ENCODE measurements at regions not wholly inside any gene's neighbourhood (a gene's known extent, or its start where the extent isn't known, plus 50 kb on each side); places are given as distances from the start of the nearest gene placed in this dataset.

DNA sequence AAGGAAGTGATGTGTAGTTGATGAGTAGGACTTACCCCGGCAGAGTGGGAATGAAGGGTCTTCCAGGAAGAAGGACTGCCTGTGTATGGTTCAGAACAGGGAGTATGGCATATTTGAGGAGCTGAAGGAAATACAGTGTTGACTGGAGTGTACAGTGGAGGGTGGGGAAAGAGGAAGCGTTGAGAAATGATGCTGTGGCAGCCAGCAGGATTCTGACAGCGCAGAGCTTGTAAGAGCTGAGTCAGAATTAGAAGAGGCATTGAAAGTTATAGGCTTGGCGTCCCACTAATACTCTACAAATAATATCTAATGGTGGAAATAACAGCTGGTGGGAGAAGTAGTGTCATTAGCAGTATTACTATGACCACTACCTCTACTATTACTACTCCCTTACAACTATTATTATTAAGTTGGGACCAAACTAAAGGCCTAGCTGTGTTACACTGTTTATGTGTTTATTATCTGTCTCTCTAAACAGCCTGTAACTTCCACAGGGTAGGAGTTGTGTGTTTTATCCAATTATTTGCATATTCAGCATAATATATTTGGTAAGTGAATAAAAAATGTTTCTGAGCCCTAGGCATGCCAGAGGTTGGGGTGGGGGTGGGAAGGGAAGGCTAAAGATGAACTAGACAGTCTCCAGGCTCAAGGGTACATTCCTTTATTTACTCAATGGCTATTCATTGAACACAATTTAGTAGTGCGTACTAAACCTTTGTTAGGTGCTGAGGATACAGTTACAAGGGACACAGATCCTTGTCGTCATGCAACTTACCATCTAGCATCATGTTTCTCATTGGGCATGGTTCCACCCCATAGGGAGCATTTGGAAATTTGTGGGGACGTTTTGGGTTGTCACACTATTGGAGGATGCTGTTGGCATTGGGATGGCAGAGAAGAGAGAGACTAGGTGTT lies 428.8 kb upstream of the ONECUT1 start:
- Histone ChIP-seq H3K79me2 (ENCODE audit: insufficient read depth, low read length) (no peaks in the 10 kb centered on the region), H4K8ac (replicated peaks; ENCODE audit: insufficient read length, low read depth, low read length) (no peak overlapping the region), H3T11ph (ENCODE audit: low read length) (no peak overlapping the region), H2BK12ac (ENCODE audit: insufficient read length, low read depth, low read length) (no peak overlapping the region), H3K14ac (ENCODE audit: insufficient read depth, low read length) (no peak overlapping the region), H3K79me1 (ENCODE audit: insufficient read depth, low read depth, low read length, poor library complexity, severe bottlenecking) (no peaks in the 10 kb centered on the region), H3K9ac (ENCODE audit: extremely low read depth, insufficient read length, low read length) (no peak overlapping the region), H2BK120ac (ENCODE audit: low read depth, low read length, poor library complexity, severe bottlenecking) (no peak overlapping the region), H3K56ac (ENCODE audit: insufficient read length, low read depth, low read length) (no peak overlapping the region), H3K4me2 (ENCODE audit: insufficient read depth, insufficient read length, low read length) (no peak overlapping the region), H3K4ac (ENCODE audit: low read depth, low read length) (no peak overlapping the region), H3K27me3 (ENCODE audit: insufficient read depth, low read length) (no peaks in the 10 kb centered on the region), H2BK20ac (ENCODE audit: low read depth, low read length, poor library complexity, severe bottlenecking) (no peak overlapping the region), H3K27ac (ENCODE audit: insufficient read length, low read depth, low read length) (no peak overlapping the region), H3K23ac (ENCODE audit: insufficient read length, low read depth, low read length) (no peak overlapping the region), H2BK5ac (ENCODE audit: insufficient read length, low read length) (no peak overlapping the region), H4K91ac (ENCODE audit: insufficient read length, low read depth, low read length) (no peak overlapping the region), H3K9me3 (ENCODE audit: control insufficient read depth, low read depth, low read length) (no peaks in the 10 kb centered on the region), H4K20me1 (ENCODE audit: control insufficient read depth, insufficient read depth, insufficient read length) (no peaks in the 10 kb centered on the region), H3K4me1 (ENCODE audit: insufficient read depth, low read length) (no peaks in the 10 kb centered on the region), H4K5ac (ENCODE audit: insufficient read length, low read depth, low read length) (no peak overlapping the region), H2AK5ac (ENCODE audit: insufficient read length, low read length) (no peak overlapping the region), H3K18ac (ENCODE audit: insufficient read length, low read depth, low read length) (no peak overlapping the region), H2BK15ac (ENCODE audit: low read depth, low read length) (no peak overlapping the region), H2AFZ (ENCODE audit: low read length) (no peak overlapping the region), H3K23me2 (ENCODE audit: insufficient read length, low read depth, low read length, poor library complexity, severe bottlenecking) (no peaks in the 10 kb centered on the region)
- H3K4me1 Mint-ChIP-seq: no peaks in the 10 kb centered on the region
- H3K27me3 Mint-ChIP-seq (ENCODE audit: low read depth): no peaks in the 10 kb centered on the region; the same call in 1 of the 2 replicates
- H3K9me3 Mint-ChIP-seq: no peaks in the 10 kb centered on the region
- H3K27ac Mint-ChIP-seq: no peak overlapping the region
- H3K4me3 Mint-ChIP-seq: no peak overlapping the region
- WGBS (ENCODE audit: extremely low coverage, insufficient read length, low lambda C conversion rate): no CpG with 5 or more reads among the region's 7 CpGs
- TF ChIP-seq, protein P1, sequence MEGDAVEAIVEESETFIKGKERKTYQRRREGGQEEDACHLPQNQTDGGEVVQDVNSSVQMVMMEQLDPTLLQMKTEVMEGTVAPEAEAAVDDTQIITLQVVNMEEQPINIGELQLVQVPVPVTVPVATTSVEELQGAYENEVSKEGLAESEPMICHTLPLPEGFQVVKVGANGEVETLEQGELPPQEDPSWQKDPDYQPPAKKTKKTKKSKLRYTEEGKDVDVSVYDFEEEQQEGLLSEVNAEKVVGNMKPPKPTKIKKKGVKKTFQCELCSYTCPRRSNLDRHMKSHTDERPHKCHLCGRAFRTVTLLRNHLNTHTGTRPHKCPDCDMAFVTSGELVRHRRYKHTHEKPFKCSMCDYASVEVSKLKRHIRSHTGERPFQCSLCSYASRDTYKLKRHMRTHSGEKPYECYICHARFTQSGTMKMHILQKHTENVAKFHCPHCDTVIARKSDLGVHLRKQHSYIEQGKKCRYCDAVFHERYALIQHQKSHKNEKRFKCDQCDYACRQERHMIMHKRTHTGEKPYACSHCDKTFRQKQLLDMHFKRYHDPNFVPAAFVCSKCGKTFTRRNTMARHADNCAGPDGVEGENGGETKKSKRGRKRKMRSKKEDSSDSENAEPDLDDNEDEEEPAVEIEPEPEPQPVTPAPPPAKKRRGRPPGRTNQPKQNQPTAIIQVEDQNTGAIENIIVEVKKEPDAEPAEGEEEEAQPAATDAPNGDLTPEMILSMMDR (conservative IDR thresholded peaks at IDR 0.05): no peak
- no peaks in the 10 kb centered on the region for H3K36me3 Mint-ChIP-seq (ENCODE audit: insufficient read depth in 1 of 3, low read depth in 3 of 3)
- no peak for DNase-seq
